K562 (cell line): ENCODE measurements at regions not wholly inside any gene's neighbourhood (a gene's known extent, or its start where the extent isn't known, plus 50 kb on each side); places are given as distances from the start of the nearest gene placed in this dataset.

ENCODE experiments used
- ATAC-seq: fragments of 200-7000 bp; cut with Tn5 transposase; 3 replicates; pipeline ENCODE4 v1.9.1; 2020; ENCODE audit warnings: moderate library complexity
- BruUV-seq: library from RNA; stranded (reverse); fragments of 400-500 nt; replicated peaks from 2 replicates; lab custom pipeline; 2021; lab: Mats Ljungman, UMichigan
- CTCF ChIA-PET: fragments of 300-600 bp; formaldehyde crosslinking; extraction: SDS; loops from one replicate; lab custom pipeline; 2021; ENCODE audit warnings: low intra/inter-chr PET ratio; lab: Yijun Ruan, JAX
- POLR2A ChIA-PET: fragments of 300-600, 350-650 bp; sonication (Branson Sonifier 250); formaldehyde crosslinking; extraction: SDS; loops from one replicate; lab custom pipeline; 2021; ENCODE audit warnings: antibody characterized with exemption, inconsistent platforms; lab: Yijun Ruan, JAX
- DNase-seq, 4 experiments: peaks; one replicate each; pipeline versions ENCODE4 v3.0.0 to v3.0.0-alpha.2; 2011 to 2018; ENCODE audit warnings: low spot score in 3 of 4, mixed read lengths in 3 of 4; ENCODE audit errors: extremely low read depth in 1 of 4
- FAIRE-seq: peaks from 2 replicates; lab custom pipeline; 2011; peaks lifted over from hg19 to GRCh38; lab: Jason Lieb, UNC
- H2AFZ ChIP-seq: 2 replicates; pipeline ENCODE4 v1.6.0; 2011; ENCODE audit warnings: low read depth, low read length, control low read depth, inconsistent platforms
- H3K27ac ChIP-seq: fragments of 200-600 bp; 3 replicates; pipeline ENCODE4 v1.8.0; 2011; ENCODE audit warnings: low read depth, mild to moderate bottlenecking, control low read depth, inconsistent platforms, low read length, moderate library complexity, mixed read lengths; ENCODE audit errors: extremely low read depth
- H3K27me3 ChIP-seq, 2 experiments: fragments of 300-600 bp in 1 of 2; 2 replicates in 1 of 2; 3 replicates in 1 of 2; pipeline versions ENCODE4 v1.6.0 to v1.8.0; 2011; ENCODE audit warnings: inconsistent platforms in 2 of 2, low read length in 2 of 2, mild to moderate bottlenecking in 1 of 2, mixed read lengths in 1 of 2, moderate library complexity in 1 of 2; ENCODE audit not compliant: control insufficient read depth in 2 of 2, insufficient read depth in 2 of 2
- H3K36me3 ChIP-seq: fragments of 300-600 bp; 3 replicates; pipeline ENCODE4 v1.8.0; 2011; ENCODE audit warnings: mild to moderate bottlenecking, low read length, inconsistent platforms; ENCODE audit not compliant: control insufficient read depth, insufficient read depth
- H3K4me1 ChIP-seq, 2 experiments: fragments of 200-600 bp in 1 of 2; replicated peaks in 1 of 2; 2 replicates in 1 of 2; 3 replicates in 1 of 2; pipeline versions ENCODE4 v1.5.1 to v1.8.0; 2011; ENCODE audit warnings: inconsistent platforms in 2 of 2, low read length in 2 of 2, mild to moderate bottlenecking in 1 of 2, mixed read lengths in 1 of 2, moderate library complexity in 1 of 2; ENCODE audit not compliant: control insufficient read depth in 2 of 2, insufficient read depth in 2 of 2
- H3K4me2 ChIP-seq: 2 replicates; pipeline ENCODE4 v1.6.1; 2011; ENCODE audit warnings: low read length, control low read depth, inconsistent platforms, mixed read lengths; ENCODE audit not compliant: insufficient read depth
- H3K4me3 ChIP-seq: fragments of 200-600 bp; sonication (generic), shearing (Covaris generic); 2 replicates; pipeline ENCODE4 v1.5.1; 2016; ENCODE audit warnings: control low read depth, inconsistent platforms
- H3K79me2 ChIP-seq: fragments of 200-600 bp; 3 replicates; pipeline ENCODE4 v1.8.0; 2011; ENCODE audit warnings: low read length, inconsistent platforms; ENCODE audit not compliant: control insufficient read depth, insufficient read depth
- H3K9ac ChIP-seq, 2 experiments: 2 replicates each; pipeline versions ENCODE4 v1.6.0 to v1.6.1; 2011; ENCODE audit warnings: low read depth in 2 of 2, low read length in 2 of 2, control low read depth in 1 of 2, inconsistent platforms in 1 of 2, mild to moderate bottlenecking in 1 of 2, mixed read lengths in 1 of 2; ENCODE audit not compliant: insufficient read depth in 1 of 2
- H3K9me1 ChIP-seq: one replicate; pipeline ENCODE4 v1.6.0; 2011; ENCODE audit warnings: inconsistent platforms, mild to moderate bottlenecking, low read length, moderate library complexity; ENCODE audit not compliant: control insufficient read depth, insufficient read depth
- H3K9me3 ChIP-seq: replicated peaks from 2 replicates; pipeline ENCODE4 v1.5.1; 2011; ENCODE audit warnings: low read depth, low read length, inconsistent platforms; ENCODE audit not compliant: control insufficient read depth, insufficient read depth
- H4K20me1 ChIP-seq: replicated peaks from 2 replicates; pipeline ENCODE4 v1.6.1; 2011; ENCODE audit warnings: low read length, inconsistent platforms, mixed read lengths; ENCODE audit not compliant: control insufficient read depth, insufficient read depth
- CBX3 ChIP-seq, 2 experiments: IDR thresholded peaks; 1 replicate in 1 of 2; 2 replicates in 1 of 2; pipeline ENCODE4 v1.6.1; 2012; ENCODE audit warnings: inconsistent platforms in 2 of 2, low read length in 2 of 2, borderline replicate concordance in 1 of 2, control low read depth in 1 of 2
- CCAR2 ChIP-seq: fragments of 200-400 bp; formaldehyde crosslinking; IDR thresholded peaks from 2 replicates; pipeline ENCODE4 v1.6.1; 2017; ENCODE audit warnings: mild to moderate bottlenecking, low read depth, low read length
- GATAD2B ChIP-seq: fragments of 450-650 bp; IDR thresholded peaks from 2 replicates; pipeline ENCODE4 v1.6.1; 2017; ENCODE audit warnings: mild to moderate bottlenecking, borderline replicate concordance
- HNRNPL ChIP-seq: fragments of 200-400 bp; formaldehyde crosslinking; IDR thresholded peaks from 2 replicates; pipeline ENCODE4 v1.6.1; 2017; ENCODE audit warnings: low read depth, mild to moderate bottlenecking, low read length
- LEF1 ChIP-seq: fragments of 450-650 bp; IDR thresholded peaks from 2 replicates; pipeline ENCODE4 v1.6.1; 2016; ENCODE audit warnings: mild to moderate bottlenecking
- NCOA2 ChIP-seq, 2 experiments: fragments of 450-650 bp; IDR thresholded peaks; 2 replicates each; pipeline ENCODE4 v1.6.1; 2018; ENCODE audit warnings: mild to moderate bottlenecking in 2 of 2, moderate library complexity in 1 of 2; ENCODE audit not compliant: partially characterized antibody in 2 of 2
- NFYB ChIP-seq: IDR thresholded peaks from 2 replicates; pipeline ENCODE4 v1.6.1; 2011; ENCODE audit warnings: mild to moderate bottlenecking, moderate library complexity; ENCODE audit not compliant: insufficient read length; ENCODE audit errors: extremely low read depth
- SMAD2 ChIP-seq: fragments of 150-350 bp; IDR thresholded peaks from 2 replicates; pipeline ENCODE4 v1.6.1; 2014; ENCODE audit warnings: low read depth, mild to moderate bottlenecking, low read length
- TFAM ChIP-seq: fragments of 250-450 bp; sonication (Bioruptor Pico); conservative IDR thresholded peaks from 2 replicates; pipeline ENCODE4 v1.5.0; 2021; ENCODE audit warnings: mild to moderate bottlenecking, moderate library complexity
- ZC3H11A ChIP-seq: IDR thresholded peaks from 2 replicates; pipeline ENCODE4 v1.6.1; 2012; ENCODE audit warnings: low read depth, low read length, improper control_type of control experiment
- ZNF445 ChIP-seq: fragments of 250-450 bp; sonication (Bioruptor Pico); IDR thresholded peaks from 2 replicates; pipeline ENCODE4 v1.4.0; 2020; ENCODE audit warnings: low read depth, mild to moderate bottlenecking, moderate library complexity
- WGBS: fragments of 100-300 bp; shearing (Covaris generic); methylation state at CpG from one replicate; pipeline ENCODE4 v1.1.6; 2016; ENCODE audit warnings: low coverage, mixed read lengths; ENCODE audit not compliant: insufficient coverage; ENCODE audit errors: missing lambda C conversion rate; 5-methylcytosine and 5-hydroxymethylcytosine counted together
- in situ Hi-C: fragments of 300-500 bp; cut with MboI; formaldehyde crosslinking; loops from 4 replicates; pipeline ENCODE4 v1.15.0; 2018; ENCODE audit warnings: inconsistent platforms, mixed read lengths
- intact Hi-C: fragments of 100-400 bp; cut with micrococcal nuclease; formaldehyde crosslinking; loops from 2 replicates; pipeline ENCODE4 v1.14.2; 2022

- ATAC-seq (no peak), DNase-seq (no peak), FAIRE-seq (no peak)
- 0% methylated on average over 3 of the region's 3 CpGs for WGBS
- Histone ChIP-seq H3K9me3 (no peaks in the 10 kb centered on the region), H3K9ac (no peak overlapping the region), H3K27me3 (peaks cover 0 to 26% of the 10 kb centered on the region in 2 experiments; a peak in 2 of 5 replicates), H3K27ac (no peak overlapping the region), H3K4me2 (no peak overlapping the region), H3K4me3 (no peak overlapping the region), H2AFZ (no peak overlapping the region), H3K9me1 (no peaks in the 10 kb centered on the region), H3K36me3 (no peaks in the 10 kb centered on the region), H4K20me1 (no peaks in the 10 kb centered on the region), H3K4me1 (no peaks in the 10 kb centered on the region), H3K79me2 (no peaks in the 10 kb centered on the region)
- no peak for TF ChIP-seq CBX3 (IDR thresholded peaks at IDR 0.05; ENCODE audit: borderline replicate concordance in 1 of 2, low read length in 2 of 2)
- TF ChIP-seq SMAD2 = no peak
- TF ChIP-seq ZC3H11A = no peak
- no peak for TF ChIP-seq NCOA2 (IDR thresholded peaks at IDR 0.05; ENCODE audit: partially characterized antibody in 2 of 2)
- no peak for TF ChIP-seq ZNF445 (CRISPR knock-in tag)
- no peak for TF ChIP-seq TFAM
- no peak for TF ChIP-seq GATAD2B
- TF ChIP-seq HNRNPL = no peak
- no peak for TF ChIP-seq LEF1
- no peak for TF ChIP-seq NFYB
- no peak for TF ChIP-seq CCAR2
- POLR2A ChIA-PET = interaction anchor here (0.6 kb wide), 1 partner anchor 14 kb away, joined by 3 read pairs; no protein-coding TSS in a partner anchor
- CTCF ChIA-PET = no interaction called here
- in situ Hi-C loops = no loop called here
- BruUV-seq = no TSS peak
- intact Hi-C loops = no loop called here
Measured at GRCh38 chr1:115459161-115459560, 121.1 kb upstream of the NGF start.
